ENCODE measurements at regions not wholly inside any gene's neighbourhood (a gene's known extent, or its start where the extent isn't known, plus 50 kb on each side); places are given as distances from the start of the nearest gene placed in this dataset.

DNA sequence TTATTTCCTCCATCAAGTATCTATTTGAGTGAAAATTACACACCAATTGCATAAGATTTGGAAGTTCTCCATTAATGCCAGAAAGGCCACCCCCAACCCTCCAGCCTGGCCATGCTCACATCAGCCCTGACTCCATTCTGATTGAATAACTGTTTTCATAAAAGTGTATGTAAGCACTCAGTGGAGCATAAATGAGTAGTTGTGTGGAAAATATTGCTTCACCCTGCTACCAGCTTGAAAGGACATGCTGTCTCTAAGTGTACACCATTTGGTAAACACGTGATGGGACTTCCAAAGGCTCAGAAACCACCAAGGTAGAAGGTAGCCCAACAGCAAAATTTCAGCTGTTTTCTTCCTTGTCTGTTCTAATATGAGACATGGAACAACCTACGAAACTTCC, 393.8 kb downstream of the ZNF385D start:
- DNase-seq: no peak

GRCh38 chr3:21356402-21356801, 394.6 kb downstream of the ZNF385D start:
- no peak for DNase-seq

DNA sequence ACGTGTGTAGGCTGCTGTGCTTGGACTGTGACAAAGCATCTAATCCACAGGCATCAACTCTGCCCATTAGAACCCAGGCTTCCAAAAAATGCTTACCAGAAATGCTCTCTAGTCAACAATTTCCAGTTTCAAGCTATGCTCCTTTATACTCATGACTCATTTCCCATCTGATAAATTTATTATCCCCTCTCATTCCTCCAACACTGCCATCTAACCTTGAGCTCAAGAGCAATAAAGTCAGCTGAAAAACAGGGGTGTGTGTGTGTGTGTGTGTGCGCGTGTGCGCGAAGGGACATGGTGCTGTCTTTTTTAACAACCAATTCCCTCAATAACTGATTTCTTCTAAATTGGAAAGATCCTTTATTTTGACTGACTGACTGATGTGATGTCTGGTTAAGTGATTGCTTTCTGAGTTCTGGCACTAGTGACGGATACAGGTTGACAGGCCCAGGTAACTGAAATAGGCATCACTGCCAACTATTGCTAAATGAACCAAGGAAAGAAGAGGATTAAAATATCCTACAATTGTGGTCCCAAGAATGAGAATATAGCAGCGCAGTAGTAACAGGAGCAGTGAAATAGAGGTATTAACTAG, 405.5 kb downstream of the ZNF385D start:
- DNase-seq: no peak

DNA sequence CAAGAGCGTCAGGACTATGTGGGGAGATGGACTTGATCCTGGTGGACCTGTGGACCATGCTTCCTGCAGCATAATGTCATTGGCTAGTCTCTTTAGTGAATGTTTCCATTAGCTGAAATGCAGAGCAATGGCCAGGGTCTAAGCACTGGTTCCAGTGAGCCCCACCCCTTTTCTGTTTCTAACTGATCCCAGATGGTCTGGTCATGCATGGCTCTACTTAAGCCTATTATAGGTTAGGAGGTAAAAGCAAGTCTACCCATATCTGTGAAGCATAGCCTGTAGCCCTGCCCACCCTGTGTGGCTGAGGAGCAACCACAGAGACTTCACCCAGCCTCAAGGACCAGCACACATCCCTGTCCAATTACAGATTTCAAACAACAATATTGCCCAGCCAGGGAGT, 419.2 kb downstream of the ZNF385D start:
- DNase-seq: no peak

GRCh38 chr3:21331321-21331720, 419.7 kb downstream of the ZNF385D start:
- DNase-seq: no peak

DNA sequence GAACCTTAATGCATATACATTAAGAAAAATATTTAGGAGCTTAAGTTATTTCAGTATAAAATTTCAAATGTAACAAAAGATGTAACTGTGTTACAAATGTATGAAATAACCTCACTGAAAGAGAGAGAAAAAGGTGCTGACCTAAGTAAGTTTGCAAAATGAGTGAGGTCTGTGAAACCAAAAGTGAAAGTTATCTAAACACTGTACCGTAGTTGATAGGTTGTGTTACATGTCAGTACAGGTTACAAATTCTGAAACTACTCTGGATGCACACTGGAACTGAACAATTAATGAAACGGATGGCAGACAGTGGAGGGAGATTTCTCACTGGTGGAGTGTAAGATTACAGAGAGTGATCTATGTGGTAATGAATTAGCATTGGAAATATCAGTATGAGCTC, 420.7 kb downstream of the ZNF385D start:
- DNase-seq: no peak

DNA sequence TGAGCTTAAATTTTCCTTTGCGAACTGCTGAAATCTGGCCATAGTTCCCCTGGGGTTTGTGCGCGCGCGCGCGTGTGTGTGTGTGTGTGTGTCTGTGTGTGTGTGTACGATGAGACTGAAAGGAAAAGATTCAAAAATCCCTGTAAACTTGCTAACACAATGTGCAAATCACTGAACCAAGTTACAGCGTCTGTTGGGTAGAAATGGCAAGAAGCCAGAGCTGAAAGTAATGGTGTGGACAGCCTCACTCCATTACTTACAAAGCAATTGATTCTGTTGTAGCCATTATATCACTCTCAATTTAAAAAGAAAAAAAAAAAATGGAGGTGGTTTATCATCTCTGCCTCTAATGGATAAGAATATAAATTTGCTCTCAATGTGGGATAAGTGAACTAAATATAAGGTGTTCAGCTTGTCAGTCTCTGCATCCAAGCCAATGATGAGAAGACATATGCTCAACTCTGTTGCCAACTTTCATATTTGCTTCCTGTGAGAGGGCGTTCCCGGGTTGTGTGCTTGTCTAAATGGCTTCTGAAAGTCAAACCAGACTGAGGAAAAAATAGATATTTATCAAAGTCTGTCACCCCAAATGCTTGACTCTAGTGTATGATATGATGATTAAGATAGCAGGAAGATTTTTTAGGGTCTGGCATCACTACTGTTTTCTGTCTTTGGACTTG, 422.2 kb downstream of the ZNF385D start:
- DNase-seq: no peak

- no peak for DNase-seq
These were observed 424.1 kb downstream of the ZNF385D start for GRCh38 chr3:21326704-21327475.

- DNase-seq: no peak
These were observed 436.3 kb downstream of the ZNF385D start for GRCh38 chr3:21314688-21315087.

DNA sequence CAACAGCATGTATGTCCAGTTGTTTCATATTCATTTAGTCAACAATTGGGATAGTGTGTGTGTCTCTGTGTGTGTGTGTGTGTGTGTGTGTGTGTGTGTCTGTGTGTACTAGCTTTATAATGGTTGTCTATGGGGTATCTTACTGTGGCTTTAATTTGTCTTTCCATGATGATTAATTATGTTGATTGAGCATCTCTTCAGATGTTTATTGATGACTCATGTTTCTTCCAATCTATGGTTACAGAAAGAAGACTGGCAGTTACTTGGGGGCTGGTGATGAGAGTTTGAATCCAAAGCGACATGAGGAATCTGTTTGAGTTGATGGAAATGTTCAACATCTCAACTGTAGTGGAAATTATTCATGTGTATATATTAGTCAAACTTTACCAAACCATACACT, 440.1 kb downstream of the ZNF385D start:
- DNase-seq: no peak

DNA sequence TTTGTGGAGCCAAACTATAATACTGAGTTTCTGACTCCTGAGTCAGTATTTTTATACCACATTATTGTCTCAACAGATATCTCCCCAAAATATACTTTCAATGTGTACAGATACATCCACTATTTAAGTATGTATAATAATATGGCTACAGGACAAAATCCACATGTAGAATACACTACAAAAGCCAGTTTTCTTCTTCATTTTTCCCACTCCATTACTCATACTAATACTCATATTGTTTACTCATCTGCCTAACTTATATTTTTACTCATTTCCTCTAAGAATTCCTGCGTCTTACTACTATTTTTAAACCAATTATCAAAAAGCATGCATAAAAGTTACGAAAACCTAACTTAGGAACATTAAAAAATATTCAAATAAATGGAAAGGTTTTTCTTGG, 440.8 kb downstream of the ZNF385D start:
- no peak for DNase-seq

DNA sequence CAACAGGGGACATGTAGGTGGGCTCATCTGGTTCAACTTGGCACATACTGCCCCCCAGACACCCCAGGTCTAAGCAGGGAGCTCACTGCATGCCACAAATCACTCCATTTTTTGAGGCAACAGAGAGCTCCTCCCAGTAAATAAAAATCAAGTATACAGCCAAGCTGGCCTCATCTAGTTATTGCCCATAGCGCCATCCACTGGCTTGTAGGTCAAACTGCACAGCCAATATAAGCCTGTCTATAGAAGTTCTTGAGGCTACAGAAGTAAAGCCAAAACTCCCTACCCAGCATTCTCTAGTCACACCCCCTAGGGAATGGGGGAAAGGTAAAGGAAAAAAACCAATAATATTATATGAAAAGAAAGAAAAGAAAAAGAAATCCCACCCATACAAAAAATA, 453.7 kb downstream of the ZNF385D start:
- DNase-seq: no peak

- no peak for DNase-seq
These were observed 456.2 kb downstream of the ZNF385D start for GRCh38 chr3:21294768-21295167.

DNA sequence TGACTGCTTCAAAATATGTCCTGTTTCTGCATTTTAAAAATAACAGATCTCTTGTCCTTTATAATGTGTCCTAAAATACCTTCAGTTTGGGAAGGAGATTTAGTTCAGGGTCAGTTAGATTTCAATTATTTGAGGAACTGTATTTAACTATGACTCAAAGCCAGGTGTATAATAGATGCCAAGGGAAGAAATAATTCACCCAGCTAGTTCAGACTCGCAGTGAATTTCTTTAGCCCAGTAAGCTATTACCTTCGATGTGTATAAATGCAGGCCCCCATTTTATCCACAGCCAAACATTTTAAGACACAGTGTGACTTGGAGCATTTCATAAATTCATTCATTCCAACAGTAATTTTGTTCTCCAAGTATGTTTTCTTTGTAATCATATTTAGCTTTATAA, 458.0 kb downstream of the ZNF385D start:
- no peak for DNase-seq

- DNase-seq: no peak
These were observed 460.5 kb downstream of the ZNF385D start for GRCh38 chr3:21290557-21290956.

DNA sequence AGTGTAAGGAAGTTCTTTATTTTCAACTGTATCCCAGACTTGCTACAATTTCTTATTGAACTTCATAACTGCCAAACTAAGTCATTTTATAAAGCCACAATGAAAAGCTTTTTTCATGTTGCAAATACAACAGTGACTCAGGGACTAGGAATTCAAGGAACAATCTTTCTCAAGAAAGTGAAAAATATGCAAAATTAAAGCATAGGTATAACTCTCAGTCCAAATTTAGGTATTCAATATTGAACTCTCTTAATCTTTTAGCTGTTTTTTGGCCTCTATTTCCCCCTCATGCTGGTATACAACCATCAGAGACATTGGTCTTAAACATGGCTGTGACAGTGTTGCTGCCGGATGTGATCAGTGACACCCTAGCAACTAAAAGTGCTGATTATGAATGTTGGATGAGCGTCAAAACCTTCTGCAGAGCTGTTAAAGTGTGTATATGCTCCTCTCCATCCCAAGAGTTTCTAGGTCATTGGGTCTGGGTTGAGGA, 476.9 kb downstream of the ZNF385D start:
- no peak for DNase-seq

DNA sequence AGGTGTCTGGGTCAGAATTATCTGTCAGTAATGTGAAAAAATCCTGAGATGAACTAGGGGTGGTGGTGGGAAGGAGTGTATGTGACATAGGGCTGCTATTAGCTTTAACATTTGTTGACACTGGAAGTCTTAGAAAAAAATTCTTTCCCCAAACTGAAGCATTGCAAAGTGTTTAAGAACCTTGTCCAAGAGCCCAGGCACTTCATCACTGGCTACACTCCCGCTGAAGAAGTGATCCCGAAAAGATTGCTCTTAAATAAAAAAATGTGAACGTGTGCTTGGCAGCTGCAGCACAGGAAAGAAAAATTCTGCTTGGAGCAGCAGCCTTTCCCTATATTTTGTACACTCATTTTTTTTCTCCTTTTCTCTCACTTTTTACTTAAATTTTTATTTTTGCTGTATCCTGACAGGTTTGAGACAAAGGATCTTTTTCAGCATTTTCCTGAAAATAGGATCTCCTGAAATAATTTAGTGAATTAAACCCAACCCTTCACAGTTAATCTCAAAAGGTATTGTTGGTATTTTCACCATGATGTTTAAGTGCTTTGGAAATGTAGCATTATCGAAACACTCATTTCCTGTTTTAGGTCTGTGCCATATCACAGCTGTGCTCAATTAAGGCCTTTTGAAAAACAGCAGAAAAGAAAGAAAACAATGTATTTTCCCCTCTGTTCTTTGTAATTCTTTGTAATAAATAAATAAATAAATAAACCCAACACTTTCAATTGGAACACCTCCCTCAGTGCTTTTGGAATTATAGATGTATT, 477.6 kb downstream of the ZNF385D start:
- no peak for DNase-seq

DNA sequence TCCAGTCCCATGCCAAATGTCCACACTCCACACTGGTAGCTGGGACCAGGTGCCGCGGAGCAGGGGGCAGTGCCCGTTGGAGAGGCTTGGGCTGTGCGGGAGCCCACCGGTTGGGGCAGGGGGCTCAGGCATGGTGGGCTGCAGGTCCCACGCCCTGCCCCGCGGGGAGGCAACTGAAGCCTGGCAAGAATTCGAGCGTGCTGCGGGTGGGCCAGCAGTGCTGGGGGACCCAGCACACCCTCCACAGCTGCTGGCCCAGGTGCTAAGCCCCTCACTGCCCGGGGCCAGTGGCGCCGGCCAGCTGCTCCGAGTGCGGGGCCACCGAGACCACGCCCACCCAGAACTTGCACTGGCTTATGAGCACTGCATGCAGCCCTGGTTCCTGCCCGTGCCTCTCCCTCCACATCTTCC, 479.4 kb downstream of the ZNF385D start:
- no peak for DNase-seq

DNA sequence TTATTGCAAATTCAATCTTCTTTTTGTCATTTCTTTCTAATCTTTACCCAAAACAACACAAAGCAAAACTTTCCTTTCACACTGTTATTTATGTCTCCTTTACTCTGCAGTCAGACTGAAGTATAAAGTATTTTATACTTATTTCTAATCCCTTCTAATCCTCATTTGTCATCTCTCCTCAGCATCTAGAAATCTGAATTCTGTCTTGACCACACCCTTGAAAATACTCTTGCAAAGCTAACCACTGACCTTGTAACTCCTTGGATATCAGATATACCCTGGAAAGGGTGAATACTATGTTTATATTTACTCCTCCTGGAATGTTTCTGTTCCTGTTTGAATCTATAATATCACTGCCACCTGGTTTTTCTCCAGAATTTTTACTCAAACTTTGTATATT, 481.1 kb downstream of the ZNF385D start:
- DNase-seq: no peak

DNA sequence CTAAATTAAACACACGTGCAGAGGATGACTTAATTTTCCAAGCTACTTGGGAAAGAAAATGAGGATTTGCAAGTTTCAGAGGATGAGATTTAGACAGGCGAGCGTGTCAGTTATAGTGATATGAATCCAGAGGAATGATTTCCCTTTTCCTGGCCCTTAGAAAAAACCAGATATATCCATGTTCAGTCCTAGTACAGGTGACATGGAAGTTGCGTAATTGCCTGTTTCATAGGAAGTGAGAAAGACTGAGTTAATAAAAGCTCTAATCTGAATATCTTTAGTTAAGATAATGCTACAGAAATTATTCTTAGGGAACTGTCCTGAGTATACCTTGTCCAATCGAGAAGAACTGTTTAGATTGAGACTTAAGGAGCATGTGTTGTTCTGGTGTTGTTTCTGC, 490.5 kb downstream of the ZNF385D start:
- DNase-seq: no peak

DNA sequence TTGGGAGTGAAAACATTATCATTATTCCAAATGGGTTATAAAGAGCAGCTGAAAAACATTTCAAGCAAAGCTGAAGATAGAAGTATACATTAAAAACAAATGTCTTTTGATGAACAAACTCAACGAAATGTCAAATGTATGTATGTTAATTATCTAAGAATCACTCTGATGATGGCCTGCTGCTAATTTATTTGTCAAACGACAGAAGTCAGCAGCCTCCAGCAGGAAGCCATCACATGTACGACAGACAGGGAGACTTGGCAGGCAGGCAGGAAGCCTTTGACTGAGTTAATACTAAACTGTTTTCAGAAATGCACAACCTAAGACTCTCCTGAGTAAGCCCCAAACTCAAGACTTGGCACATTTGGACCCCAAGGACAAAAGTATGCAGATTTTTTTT, 491.1 kb downstream of the ZNF385D start:
- DNase-seq: no peak

DNA sequence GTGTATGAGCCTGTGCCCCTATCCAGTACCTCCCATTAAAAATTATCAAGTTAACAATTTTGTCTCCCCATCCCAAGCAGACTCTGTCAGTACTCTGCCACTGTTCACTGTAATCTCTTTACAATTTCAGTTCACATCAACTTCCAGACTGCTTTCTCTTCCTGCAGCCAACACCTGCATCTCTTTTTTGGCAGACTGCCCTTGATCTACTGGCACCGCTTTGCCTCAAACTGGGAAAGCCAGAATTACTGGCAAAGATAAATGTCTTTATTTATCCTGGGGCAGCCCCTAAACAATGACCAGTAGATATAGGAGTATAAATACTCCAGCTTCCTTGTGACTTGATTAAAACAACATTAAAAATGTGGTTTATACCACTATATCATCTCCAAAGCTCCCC, 494.1 kb downstream of the ZNF385D start:
- no peak for DNase-seq

DNA sequence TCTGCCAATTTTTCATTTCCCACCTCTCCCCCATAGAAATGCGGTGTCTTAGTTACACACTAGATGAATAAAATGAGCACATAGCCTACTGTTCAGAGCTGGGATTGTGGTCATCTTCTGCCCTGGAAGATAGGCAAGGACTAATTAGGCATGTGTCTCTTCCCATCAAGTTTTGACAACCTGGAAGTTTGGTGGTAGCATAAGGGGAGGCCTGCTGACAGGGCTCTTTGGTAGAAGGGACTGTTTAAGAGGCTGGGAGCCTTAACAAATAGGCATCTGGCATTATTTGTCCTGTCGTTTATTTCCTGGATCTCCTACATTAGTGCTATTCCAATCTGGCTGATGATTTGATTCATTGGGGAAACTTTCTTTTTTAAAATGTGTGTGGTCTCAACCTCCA, 512.3 kb downstream of the ZNF385D start:
- no peak for DNase-seq

Data from GDM1 (cell line).